GM19351 (cell line): ENCODE measurements at regions not wholly inside any gene's neighbourhood (a gene's known extent, or its start where the extent isn't known, plus 50 kb on each side); places are given as distances from the start of the nearest gene placed in this dataset.

Experiments
- ATAC-seq: cut with Tn5 transposase; IDR thresholded peaks from one replicate; pipeline ENCODE4 v1.9.1; 2021; ENCODE audit warnings: mild to moderate bottlenecking, moderate library complexity; ENCODE audit not compliant: unreplicated experiment

- no peak for ATAC-seq
These were observed 85.7 kb upstream of the COL13A1 start for GRCh38 chr10:69715899-69716606.

DNA sequence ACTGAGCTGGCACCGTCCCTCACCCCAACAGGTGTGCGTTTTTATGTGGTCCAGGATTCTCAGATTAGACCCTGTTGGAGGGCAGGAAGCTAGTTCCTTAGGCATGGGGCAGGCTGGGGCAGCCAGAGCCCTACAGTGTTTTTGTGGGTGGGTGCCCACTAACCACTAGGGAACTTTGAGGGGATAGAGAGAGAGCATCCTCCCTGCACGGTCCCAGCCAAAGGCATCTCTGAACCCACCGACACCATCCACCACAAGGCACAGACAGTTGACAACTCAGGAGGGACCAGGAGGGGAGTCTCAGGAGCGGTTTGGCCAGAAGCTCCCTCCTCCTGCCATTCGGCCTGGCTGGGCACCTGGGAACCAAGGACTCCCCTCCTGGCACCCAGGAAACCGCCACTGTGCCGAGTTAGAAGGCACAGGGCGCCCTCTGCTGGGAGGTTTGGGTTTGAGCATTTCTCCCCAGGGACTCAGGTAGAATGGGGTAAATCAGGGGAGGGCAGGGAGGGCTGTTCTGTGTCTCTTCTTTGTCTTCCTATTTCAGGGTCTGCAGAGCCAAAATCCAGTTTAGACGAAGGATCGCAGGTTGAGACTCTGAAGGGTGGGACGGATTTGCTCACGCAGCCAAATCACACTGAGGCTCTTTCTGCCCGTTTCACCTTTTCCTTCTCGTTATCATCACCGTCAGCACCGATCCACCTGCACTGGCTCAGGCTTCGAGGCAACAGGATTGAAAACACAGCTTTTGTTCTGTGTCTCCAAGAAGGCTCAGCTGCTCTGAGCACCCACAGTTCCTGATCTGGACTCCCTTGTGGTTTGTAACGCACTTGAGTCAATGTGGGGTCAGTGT lies 84.8 kb upstream of the COL13A1 start:
- ATAC-seq: no peak

GRCh38 chr10:69718951-69719350 lies 82.8 kb upstream of the COL13A1 start:
- ATAC-seq: no peak

GRCh38 chr10:69721690-69722310 lies 79.9 kb upstream of the COL13A1 start:
- ATAC-seq: no peak

DNA sequence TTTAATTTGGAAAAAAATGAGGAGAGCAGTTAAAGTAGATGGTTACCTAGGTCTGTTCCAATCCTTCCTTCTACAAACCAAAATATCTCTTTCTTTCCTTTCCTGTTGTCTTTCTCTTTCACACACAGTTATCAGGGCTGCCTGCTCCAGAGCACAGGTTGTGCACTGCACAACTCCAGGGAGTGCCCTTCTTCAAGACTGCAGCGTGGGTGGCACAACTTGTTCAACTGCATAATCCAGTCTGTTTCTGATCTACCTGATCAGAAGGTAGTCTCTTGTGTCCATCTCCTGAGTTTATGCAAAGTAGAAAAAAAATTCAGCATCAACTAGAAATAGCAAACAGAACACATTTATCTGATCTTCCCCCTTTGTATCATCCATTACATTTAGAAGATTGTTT lies 78.1 kb upstream of the COL13A1 start:
- ATAC-seq: no peak

DNA sequence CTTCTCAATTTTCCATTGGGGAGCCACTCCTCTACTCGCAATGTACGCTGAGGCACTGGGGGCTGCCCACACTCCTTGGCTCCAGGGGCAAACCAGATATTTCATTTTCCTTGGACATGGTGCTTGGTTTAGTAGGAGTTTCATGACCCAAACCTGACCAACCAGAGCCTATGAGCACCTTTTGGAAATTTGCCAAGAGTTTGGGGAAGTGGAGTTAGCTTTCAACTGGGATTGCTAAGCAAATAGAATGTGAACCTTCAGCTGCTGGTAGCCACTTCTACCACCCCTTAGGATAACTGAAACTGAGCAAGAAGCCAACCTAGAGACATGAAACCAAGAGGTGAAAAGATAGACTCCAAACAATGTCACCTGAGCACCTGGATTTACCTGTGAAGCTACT lies 74.9 kb upstream of the COL13A1 start:
- no peak for ATAC-seq

DNA sequence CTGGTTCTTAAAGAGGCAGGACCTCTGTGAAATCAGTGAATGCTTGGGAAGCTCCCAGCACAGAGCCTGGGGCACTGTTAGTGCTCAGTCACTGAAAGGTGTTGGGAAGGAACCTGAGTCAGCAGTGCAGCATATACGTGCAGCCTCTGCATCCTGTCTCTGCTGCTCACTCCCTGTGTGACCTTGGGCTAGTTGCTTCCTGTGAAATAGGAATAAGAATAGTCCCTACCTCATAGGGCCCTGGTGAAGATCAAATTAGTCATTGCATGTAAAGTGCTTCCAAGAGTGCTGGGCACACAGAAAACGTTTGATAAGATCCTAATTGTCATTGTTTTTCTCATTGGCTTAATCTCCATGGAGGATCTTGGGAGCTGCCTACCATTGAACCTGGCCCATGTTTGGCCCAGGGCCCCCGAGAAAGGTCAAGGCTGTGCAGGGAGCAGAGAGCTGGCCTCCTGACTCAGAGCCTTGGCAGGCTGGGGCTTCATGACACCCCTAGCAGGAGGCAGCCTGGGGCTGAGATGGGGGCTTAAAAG lies 73.3 kb upstream of the COL13A1 start:
- ATAC-seq: no peak

- no peak for ATAC-seq
These were observed 72.2 kb upstream of the COL13A1 start for GRCh38 chr10:69729326-69730048.

GRCh38 chr10:69730251-69731156 lies 71.2 kb upstream of the COL13A1 start:
- ATAC-seq: no peak

- ATAC-seq: no peak
These were observed 70.5 kb upstream of the COL13A1 start for GRCh38 chr10:69731184-69731583.

DNA sequence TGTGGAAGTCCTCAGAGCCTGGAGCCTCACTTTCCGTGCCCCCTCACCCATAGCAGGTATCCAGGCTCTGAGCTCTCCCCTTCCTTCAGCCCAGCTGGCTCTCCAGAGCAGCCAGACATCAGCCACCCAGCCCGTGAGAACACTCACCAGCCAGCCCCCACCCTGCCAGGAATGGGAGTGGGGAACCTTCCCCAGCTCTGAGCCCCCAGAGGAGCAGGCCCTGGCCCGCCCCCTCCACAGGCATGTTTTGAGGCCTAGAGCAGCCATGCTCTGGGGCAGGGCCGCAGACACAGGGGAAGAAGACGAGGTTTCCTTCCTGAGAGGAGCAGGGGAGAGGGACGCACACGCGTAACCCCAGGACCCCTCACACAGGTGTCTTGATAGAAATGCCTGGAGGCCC lies 70.0 kb upstream of the COL13A1 start:
- no peak for ATAC-seq

DNA sequence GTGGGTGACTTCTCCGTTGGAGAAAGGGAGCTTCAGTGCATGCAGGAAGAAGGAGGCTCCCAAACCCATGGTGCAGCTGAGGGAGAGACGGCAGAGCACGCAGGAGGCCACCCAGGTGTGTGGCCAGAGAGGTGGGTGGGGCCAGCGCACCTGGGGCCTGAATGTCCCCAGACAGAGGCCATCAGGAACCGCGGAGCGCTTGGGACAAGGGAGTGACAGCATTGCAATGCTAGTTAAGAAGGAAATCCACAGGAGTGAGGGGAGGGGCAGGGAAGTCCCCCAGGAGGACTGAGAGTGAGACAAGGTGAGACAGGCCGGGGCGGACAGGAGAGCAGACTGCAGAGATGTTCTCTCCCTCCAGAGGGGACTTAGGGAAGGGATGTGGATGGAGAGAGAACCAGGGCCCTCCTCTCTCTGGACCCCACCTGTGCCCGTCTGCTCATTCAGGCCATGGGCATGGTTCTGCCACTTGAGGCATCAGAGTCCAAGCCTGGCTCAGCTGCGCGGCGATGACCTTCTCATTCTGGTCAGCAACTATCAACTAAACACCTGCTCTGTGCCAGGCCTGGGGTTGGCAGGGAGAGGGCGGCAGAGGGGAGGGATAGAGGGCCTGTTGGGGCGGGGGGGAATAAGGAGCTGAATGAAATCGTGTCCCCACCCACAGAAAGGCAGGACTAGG lies 69.4 kb upstream of the COL13A1 start:
- ATAC-seq: no peak

GRCh38 chr10:69732826-69733150 lies 68.9 kb upstream of the COL13A1 start:
- no peak for ATAC-seq

DNA sequence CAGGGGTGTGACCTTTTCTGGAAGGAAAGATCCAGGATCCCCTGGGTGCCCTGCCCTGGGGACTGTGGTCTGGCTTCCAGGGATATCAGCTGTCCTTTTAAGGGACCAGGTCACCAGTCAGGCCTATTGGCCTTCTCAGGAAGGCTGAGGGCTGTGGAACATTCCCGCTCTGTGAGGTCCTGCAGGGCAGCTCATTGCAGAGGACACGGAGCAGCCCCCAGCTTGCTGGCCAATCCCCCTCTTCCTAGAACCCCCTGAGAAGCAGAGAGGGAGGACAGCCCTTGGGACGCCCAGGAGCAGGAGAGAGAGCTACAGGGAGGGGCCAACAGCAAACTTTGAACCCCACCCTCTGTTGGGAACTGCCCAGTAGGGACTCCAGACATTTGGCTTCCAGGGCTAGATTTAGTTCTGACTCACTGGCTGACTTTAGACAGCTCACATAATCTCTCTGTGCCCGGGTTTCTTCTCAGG lies 67.9 kb upstream of the COL13A1 start:
- no peak for ATAC-seq

- no peak for ATAC-seq
These were observed 67.3 kb upstream of the COL13A1 start for GRCh38 chr10:69734416-69734796.

GRCh38 chr10:69734797-69735468 lies 66.8 kb upstream of the COL13A1 start:
- ATAC-seq: peak; percentile 65

DNA sequence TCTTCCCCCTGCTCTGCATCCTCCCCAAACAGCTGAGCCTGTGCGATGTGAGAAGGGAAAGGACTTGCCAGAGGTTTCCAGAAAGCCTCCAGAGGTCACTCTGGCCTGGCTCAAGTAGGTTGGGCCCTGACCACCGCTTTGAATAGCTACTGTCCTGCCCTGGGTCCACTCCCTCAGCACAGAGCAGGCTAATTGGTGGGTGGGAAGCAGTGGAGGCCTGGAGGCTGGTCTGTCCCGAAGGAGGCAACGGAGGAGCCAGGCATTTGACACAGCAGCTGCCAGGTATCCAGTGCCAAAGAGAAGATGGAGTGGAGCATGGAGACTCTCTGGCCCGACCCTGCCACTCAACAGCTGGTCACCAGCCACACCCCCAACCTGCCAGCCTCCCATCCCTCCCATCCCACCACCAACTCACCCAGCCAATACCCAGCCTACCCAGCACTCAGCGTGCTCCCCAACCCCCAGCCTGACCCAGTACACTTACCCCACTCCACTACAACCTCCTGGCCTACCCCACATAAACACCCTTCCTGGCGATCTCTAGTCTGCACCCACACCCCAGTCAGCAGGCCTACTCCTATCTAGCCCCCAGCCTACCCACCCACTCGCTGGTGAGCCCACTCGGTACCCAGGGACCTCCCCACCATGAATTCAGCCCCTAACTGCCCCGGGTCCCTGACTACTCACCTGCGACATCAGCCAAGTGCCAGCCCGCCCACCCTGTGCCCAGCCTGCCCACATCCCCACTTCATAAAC lies 64.6 kb upstream of the COL13A1 start:
- no peak for ATAC-seq

DNA sequence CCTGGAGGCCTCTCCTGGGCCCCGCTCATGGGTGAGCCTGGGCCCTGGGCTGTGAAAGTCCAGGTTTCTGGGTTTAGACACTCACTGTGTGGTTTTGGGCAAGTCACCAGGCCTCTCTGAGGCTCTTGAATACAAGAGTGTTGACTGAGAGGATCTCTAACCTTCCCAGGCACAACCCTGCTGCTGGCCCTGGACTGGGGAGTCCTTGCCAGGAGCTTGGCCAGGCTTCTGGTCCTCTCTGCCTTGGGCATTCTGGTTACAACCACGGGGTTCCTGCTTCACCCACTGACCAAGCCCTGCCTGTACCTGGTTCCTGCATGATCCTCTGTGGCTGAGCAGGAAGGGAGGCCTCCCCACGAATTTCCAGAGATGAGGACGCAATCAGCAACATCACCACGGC lies 63.6 kb upstream of the COL13A1 start:
- ATAC-seq: no peak
